Right atrium auricular region (tissue), 2 donors: ENCODE measurements at regions not wholly inside any gene's neighbourhood (a gene's known extent, or its start where the extent isn't known, plus 50 kb on each side); places are given as distances from the start of the nearest gene placed in this dataset.

Source experiments
- DNase-seq: peaks from one replicate; pipeline ENCODE4 v3.0.0-alpha.2; 2019; ENCODE audit warnings: low spot score
- H3K27ac ChIP-seq, 2 donors: fragments of 200-600 bp; sonication (generic); 1 replicate in 1 of 2; 2 replicates in 1 of 2; pipeline ENCODE4 v1.5.1; 2016 to 2019
- H3K27me3 ChIP-seq, 2 donors: fragments of 200-600 bp; sonication (generic); one replicate each; pipeline versions ENCODE4 v1.5.1 to v1.6.0; 2017 to 2019
- H3K36me3 ChIP-seq: fragments of 200-600 bp; sonication (generic); one replicate; pipeline ENCODE4 v1.5.1; 2016
- H3K4me1 ChIP-seq, 2 donors: fragments of 200-600 bp; sonication (generic); one replicate each; pipeline versions ENCODE4 v1.5.1 to v1.6.0; 2017 to 2019
- H3K4me3 ChIP-seq, 2 donors: fragments of 200-600 bp; sonication (generic); 1 replicate in 1 of 2; 2 replicates in 1 of 2; pipeline ENCODE4 v1.5.1; 2017 to 2019; ENCODE audit warnings: mild to moderate bottlenecking in 1 of 2, moderate library complexity in 1 of 2
- H3K9me3 ChIP-seq, 2 donors: fragments of 200-600 bp; sonication (generic); one replicate each; pipeline ENCODE4 v1.5.1; 2019
- TF ChIP-seq, protein P1 (sequence below), 2 donors: fragments of 200-600 bp; sonication (generic); IDR thresholded peaks; one replicate each; pipeline ENCODE4 v1.5.1; 2019; ENCODE audit warnings: antibody characterized with exemption in 2 of 2

DNA sequence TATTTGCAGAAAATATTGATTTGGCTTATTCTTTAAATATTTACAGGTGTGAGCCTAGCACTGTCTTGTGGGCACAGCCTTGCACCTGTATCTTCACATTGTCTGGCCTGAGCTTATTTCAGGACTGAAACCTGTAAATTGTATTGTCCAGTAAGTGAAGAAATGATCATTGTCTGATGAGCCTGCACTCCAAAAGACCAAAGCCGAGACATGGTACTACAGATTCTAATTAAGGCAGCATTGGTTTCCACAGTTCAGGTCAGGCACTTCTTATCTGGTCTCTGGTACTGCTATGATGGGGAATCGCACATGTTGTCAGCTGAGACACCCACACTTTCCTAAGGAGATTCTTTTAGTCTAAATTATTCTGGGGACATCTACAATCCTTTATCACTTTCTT is 479.0 kb downstream of the TDRD15 start:
- DNase-seq: no peak
- H3K27ac ChIP-seq: no peak overlapping the region
- H3K36me3 ChIP-seq: no peaks in the 10 kb centered on the region
- TF ChIP-seq, protein P1, sequence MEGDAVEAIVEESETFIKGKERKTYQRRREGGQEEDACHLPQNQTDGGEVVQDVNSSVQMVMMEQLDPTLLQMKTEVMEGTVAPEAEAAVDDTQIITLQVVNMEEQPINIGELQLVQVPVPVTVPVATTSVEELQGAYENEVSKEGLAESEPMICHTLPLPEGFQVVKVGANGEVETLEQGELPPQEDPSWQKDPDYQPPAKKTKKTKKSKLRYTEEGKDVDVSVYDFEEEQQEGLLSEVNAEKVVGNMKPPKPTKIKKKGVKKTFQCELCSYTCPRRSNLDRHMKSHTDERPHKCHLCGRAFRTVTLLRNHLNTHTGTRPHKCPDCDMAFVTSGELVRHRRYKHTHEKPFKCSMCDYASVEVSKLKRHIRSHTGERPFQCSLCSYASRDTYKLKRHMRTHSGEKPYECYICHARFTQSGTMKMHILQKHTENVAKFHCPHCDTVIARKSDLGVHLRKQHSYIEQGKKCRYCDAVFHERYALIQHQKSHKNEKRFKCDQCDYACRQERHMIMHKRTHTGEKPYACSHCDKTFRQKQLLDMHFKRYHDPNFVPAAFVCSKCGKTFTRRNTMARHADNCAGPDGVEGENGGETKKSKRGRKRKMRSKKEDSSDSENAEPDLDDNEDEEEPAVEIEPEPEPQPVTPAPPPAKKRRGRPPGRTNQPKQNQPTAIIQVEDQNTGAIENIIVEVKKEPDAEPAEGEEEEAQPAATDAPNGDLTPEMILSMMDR (IDR thresholded peaks at IDR 0.05): no peak
- no peak overlapping the region for H3K4me3 ChIP-seq
- H3K4me1 ChIP-seq: no peaks in the 10 kb centered on the region
- H3K27me3 ChIP-seq: no peaks in the 10 kb centered on the region
- H3K9me3 ChIP-seq: no peaks in the 10 kb centered on the region

- TF ChIP-seq, protein P1 (IDR thresholded peaks at IDR 0.05): no peak
- no peaks in the 10 kb centered on the region for H3K36me3 ChIP-seq
- H3K27me3 ChIP-seq: no peaks in the 10 kb centered on the region
- peaks cover 0 to 4% of the 10 kb centered on the region in 2 donors for H3K9me3 ChIP-seq
- no peak overlapping the region for H3K27ac ChIP-seq
- no peaks in the 10 kb centered on the region for H3K4me1 ChIP-seq
- H3K4me3 ChIP-seq: no peak overlapping the region
- DNase-seq: no peak
These were observed 483.8 kb downstream of the TDRD15 start for GRCh38 chr2:21607572-21607971.

DNA sequence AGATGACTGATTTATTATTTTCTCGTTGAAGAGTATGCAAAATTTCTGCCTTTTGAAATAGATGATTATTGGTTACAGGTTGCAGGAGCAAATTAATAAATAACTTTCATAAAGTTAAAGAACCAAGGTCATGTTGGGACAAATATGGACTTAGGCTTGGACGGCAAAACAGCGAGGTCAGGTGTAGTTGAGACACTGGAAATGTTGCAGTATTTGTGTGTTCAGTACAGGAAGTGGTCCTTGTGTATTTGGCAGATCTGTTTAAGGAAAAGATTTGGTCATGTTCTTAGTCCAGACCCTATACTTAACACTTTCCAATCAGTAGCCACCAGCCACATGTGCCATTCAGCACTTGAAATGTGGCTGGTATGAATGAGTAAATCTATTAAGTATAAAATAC is 486.5 kb downstream of the TDRD15 start:
- DNase-seq: no peak
- TF ChIP-seq, protein P1 (IDR thresholded peaks at IDR 0.05): no peak
- no peak overlapping the region for H3K4me3 ChIP-seq
- no peaks in the 10 kb centered on the region for H3K27me3 ChIP-seq
- peaks cover 0 to 4% of the 10 kb centered on the region in 2 donors for H3K9me3 ChIP-seq
- H3K27ac ChIP-seq: no peak overlapping the region
- no peaks in the 10 kb centered on the region for H3K36me3 ChIP-seq
- H3K4me1 ChIP-seq: no peaks in the 10 kb centered on the region

DNA sequence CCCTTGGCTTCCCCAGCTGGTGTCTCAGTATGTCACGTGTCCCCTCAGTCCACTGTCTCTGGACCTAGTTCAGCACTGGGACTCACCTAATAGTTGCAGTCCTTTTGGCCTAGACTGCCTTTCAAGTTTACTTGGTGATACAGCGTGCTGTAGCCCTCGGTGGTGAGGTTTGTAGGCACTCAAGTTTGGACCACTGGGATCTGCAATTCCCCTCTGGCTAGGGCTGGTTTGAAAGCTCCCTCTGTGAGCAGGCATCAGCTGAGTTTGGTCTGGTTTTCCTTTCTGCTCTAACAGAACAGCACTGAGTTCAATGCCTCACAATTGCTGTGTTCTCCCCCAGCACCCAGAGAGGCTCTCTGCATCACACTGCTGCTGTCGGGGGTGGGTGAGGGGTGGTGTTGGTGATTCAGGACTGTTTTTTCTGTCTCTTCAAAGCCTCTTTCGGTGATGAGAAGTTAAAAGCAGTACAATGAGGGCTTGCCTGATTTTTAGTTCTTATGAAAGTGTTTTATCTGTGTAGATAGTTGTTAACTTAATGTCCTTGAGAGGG is 494.2 kb downstream of the TDRD15 start:
- TF ChIP-seq, protein P1 (IDR thresholded peaks at IDR 0.05): no peak
- DNase-seq: no peak
- H3K27me3 ChIP-seq: no peaks in the 10 kb centered on the region
- no peak overlapping the region for H3K27ac ChIP-seq
- H3K9me3 ChIP-seq: no peaks in the 10 kb centered on the region
- H3K4me3 ChIP-seq: no peak overlapping the region
- H3K36me3 ChIP-seq: no peaks in the 10 kb centered on the region
- no peaks in the 10 kb centered on the region for H3K4me1 ChIP-seq

DNA sequence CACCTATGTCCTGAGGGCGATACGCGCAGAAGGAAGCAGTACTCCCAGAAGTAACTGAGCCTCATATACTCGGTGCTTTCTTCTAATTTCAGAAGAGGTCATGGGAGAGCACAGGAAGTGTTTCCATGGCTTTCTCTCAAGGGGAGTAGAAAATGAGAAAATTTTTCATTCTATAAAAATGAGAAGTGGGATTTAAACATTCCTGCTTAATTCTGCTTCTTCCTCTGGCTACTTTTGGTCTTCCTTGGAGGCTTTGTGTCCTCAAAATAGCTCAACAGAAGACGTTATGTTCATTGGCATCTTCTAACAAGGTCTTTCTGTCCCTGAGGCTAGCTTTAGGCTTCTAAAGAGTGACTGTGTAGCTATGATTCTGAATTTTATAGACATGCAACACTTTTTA is 497.0 kb downstream of the TDRD15 start:
- no peak overlapping the region for H3K4me3 ChIP-seq
- H3K9me3 ChIP-seq: no peaks in the 10 kb centered on the region
- no peaks in the 10 kb centered on the region for H3K27me3 ChIP-seq
- TF ChIP-seq, protein P1 (IDR thresholded peaks at IDR 0.05): no peak
- no peak overlapping the region for H3K27ac ChIP-seq
- DNase-seq: no peak
- no peaks in the 10 kb centered on the region for H3K4me1 ChIP-seq
- no peaks in the 10 kb centered on the region for H3K36me3 ChIP-seq

DNA sequence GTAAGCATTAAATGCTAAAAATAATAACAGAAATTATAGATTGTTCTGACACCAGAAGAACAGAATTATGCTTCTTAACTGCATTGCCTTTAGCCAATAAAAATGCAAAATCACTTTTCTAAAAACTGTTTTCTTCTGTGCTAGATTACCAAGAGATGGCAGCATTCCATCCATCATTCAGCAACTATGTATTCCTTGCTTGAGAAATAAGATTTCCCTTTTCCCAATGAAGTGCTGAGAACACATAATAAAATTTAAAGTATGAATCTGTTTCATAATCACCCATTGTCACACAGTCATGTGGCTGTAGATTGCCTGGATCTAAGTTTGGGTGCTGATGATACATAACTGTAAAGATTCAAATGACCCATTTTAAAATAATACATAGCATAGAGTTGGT is 504.2 kb downstream of the TDRD15 start:
- H3K27me3 ChIP-seq: no peaks in the 10 kb centered on the region
- no peak overlapping the region for H3K27ac ChIP-seq
- TF ChIP-seq, protein P1 (IDR thresholded peaks at IDR 0.05): no peak
- DNase-seq: no peak
- no peaks in the 10 kb centered on the region for H3K4me1 ChIP-seq
- no peaks in the 10 kb centered on the region for H3K36me3 ChIP-seq
- H3K9me3 ChIP-seq: no peaks in the 10 kb centered on the region
- H3K4me3 ChIP-seq: no peak overlapping the region
